GM18502 (cell line): ENCODE measurements at regions not wholly inside any gene's neighbourhood (a gene's known extent, or its start where the extent isn't known, plus 50 kb on each side); places are given as distances from the start of the nearest gene placed in this dataset.

Experiments used
- ATAC-seq: cut with Tn5 transposase; IDR thresholded peaks from one replicate; pipeline ENCODE4 v1.9.1; 2021; ENCODE audit warnings: mild to moderate bottlenecking; ENCODE audit not compliant: unreplicated experiment, poor library complexity

- ATAC-seq = no peak
Measured at GRCh38 chr12:127292736-127293135, 974.2 kb upstream of the TMEM132C start.

- ATAC-seq = no peak
Measured at GRCh38 chr12:127293507-127294310, 973.3 kb upstream of the TMEM132C start.

GRCh38 chr12:127294651-127295210 lies 972.2 kb upstream of the TMEM132C start:
- ATAC-seq = no peak

GRCh38 chr12:127295630-127296029 lies 971.3 kb upstream of the TMEM132C start:
- ATAC-seq = no peak

GRCh38 chr12:127296591-127296990 lies 970.4 kb upstream of the TMEM132C start:
- ATAC-seq = no peak

GRCh38 chr12:127297327-127297726 lies 969.6 kb upstream of the TMEM132C start:
- ATAC-seq = no peak

GRCh38 chr12:127300075-127300474 lies 966.9 kb upstream of the TMEM132C start:
- no peak for ATAC-seq

- no peak for ATAC-seq
Measured at GRCh38 chr12:127300753-127301152, 966.2 kb upstream of the TMEM132C start.

- ATAC-seq = no peak
Measured at GRCh38 chr12:127301876-127302275, 965.1 kb upstream of the TMEM132C start.

GRCh38 chr12:127304751-127305725 lies 961.9 kb upstream of the TMEM132C start:
- no peak for ATAC-seq

- ATAC-seq = no peak
Measured at GRCh38 chr12:127306604-127307215, 960.3 kb upstream of the TMEM132C start.

- ATAC-seq = no peak
Measured at GRCh38 chr12:127307528-127307927, 959.4 kb upstream of the TMEM132C start.

GRCh38 chr12:127308148-127308547 lies 958.8 kb upstream of the TMEM132C start:
- ATAC-seq = no peak

- no peak for ATAC-seq
Measured at GRCh38 chr12:127310548-127310947, 956.4 kb upstream of the TMEM132C start.

- ATAC-seq = no peak
Measured at GRCh38 chr12:127311720-127312364, 955.1 kb upstream of the TMEM132C start.

- ATAC-seq = no peak
Measured at GRCh38 chr12:127324681-127325080, 942.3 kb upstream of the TMEM132C start.

GRCh38 chr12:127327986-127328385 lies 939.0 kb upstream of the TMEM132C start:
- no peak for ATAC-seq

GRCh38 chr12:127328867-127329266 lies 938.1 kb upstream of the TMEM132C start:
- no peak for ATAC-seq

GRCh38 chr12:127334365-127334764 lies 932.6 kb upstream of the TMEM132C start:
- ATAC-seq = no peak
